Muscle layer of duodenum (tissue), 2 donors: ENCODE measurements at regions not wholly inside any gene's neighbourhood (a gene's known extent, or its start where the extent isn't known, plus 50 kb on each side); places are given as distances from the start of the nearest gene placed in this dataset.

Experiments
- H3K27ac ChIP-seq: one replicate; pipeline ENCODE4 v1.7.0; 2013; ENCODE audit warnings: mild to moderate bottlenecking, low read length
- H3K27me3 ChIP-seq: one replicate; pipeline ENCODE4 v1.7.0; 2013; ENCODE audit warnings: low read depth, mild to moderate bottlenecking, control low read depth, low read length
- H3K36me3 ChIP-seq, 2 donors: one replicate each; pipeline ENCODE4 v1.7.0; 2013; ENCODE audit warnings: low read length in 2 of 2, control low read depth in 1 of 2, mild to moderate bottlenecking in 1 of 2; ENCODE audit not compliant: insufficient read depth in 2 of 2, control insufficient read depth in 1 of 2
- H3K4me1 ChIP-seq, 2 donors: one replicate each; pipeline ENCODE4 v1.7.0; 2013; ENCODE audit warnings: low read length in 2 of 2, mild to moderate bottlenecking in 2 of 2, control low read depth in 1 of 2, moderate library complexity in 1 of 2; ENCODE audit not compliant: insufficient read depth in 2 of 2, control insufficient read depth in 1 of 2
- H3K4me3 ChIP-seq, 2 donors: one replicate each; pipeline ENCODE4 v1.7.0; 2013; ENCODE audit warnings: low read length in 2 of 2, low read depth in 1 of 2, mild to moderate bottlenecking in 1 of 2
- H3K9me3 ChIP-seq, 2 donors: one replicate each; pipeline ENCODE4 v1.7.0; 2013; ENCODE audit warnings: low read length in 2 of 2, control low read depth in 1 of 2, mild to moderate bottlenecking in 1 of 2; ENCODE audit not compliant: control insufficient read depth in 1 of 2
- donor health status: healthy.

DNA sequence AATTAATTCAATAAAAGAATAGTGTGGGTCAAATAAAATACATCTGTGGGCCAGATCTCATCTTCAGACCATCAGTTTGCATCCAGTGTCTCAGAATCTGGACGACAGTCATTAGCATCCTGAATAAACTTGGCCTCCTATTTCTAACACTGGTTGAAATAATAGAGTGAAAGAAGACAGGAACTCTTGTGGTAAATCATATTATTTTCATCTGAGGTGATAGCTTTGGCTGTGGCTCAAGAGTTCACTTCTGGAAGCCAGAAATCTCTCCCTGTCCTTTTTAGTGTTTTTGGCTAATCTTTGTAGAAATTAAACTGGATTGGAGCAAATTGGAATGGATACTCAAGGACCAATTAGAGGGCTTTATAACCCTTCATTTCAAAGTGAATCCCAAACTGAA, 63.4 kb upstream of the HMHB1 start:
- H3K4me3 ChIP-seq: no peak overlapping the region
- no peaks in the 10 kb centered on the region for H3K4me1 ChIP-seq
- no peaks in the 10 kb centered on the region for H3K27me3 ChIP-seq
- no peaks in the 10 kb centered on the region for H3K36me3 ChIP-seq
- H3K9me3 ChIP-seq: no peaks in the 10 kb centered on the region
- H3K27ac ChIP-seq: no peak overlapping the region

DNA sequence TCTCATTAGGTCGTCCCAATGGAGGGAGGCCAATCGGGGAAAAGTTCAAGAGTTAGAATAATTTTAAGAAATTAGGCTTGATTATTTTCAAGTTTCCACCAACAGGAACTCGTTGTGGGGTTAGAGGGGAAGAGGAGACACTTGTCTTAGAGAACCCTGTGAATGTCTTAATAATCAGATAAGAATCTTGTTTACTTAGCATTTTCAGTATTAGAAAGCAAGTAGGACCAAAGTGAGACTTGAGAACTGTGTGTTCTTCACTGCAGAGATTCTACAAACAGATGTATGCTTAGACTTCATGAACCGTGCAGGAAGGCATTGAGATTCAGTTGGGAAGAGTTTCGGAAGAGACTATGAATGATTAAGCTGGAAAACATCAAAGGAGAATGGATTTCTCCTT, 69.0 kb upstream of the HMHB1 start:
- H3K9me3 ChIP-seq: no peaks in the 10 kb centered on the region
- no peaks in the 10 kb centered on the region for H3K27me3 ChIP-seq
- H3K4me3 ChIP-seq: no peak overlapping the region
- H3K27ac ChIP-seq: no peak overlapping the region
- no peaks in the 10 kb centered on the region for H3K36me3 ChIP-seq
- no peaks in the 10 kb centered on the region for H3K4me1 ChIP-seq

DNA sequence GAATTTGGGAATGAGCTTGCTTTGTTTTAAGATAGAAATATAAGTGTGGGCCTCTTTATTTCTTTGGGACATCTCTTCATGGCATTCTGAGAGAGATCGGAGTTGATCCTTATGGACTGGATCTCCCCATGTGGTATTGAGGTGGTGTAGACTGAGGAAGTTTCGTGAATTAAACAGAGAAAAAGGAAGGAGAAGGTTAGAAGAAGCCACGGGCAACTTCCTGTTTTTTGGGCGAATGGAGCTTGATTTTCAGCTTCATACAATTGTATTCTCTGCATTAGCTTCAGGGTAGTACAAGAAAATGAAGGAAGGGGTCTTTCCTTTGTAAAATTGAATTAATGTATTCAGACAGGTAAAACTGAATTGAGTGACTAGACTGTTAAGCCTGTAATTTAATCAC, 70.5 kb upstream of the HMHB1 start:
- H3K4me3 ChIP-seq: no peak overlapping the region
- H3K9me3 ChIP-seq: no peaks in the 10 kb centered on the region
- no peaks in the 10 kb centered on the region for H3K4me1 ChIP-seq
- H3K27me3 ChIP-seq: no peaks in the 10 kb centered on the region
- no peak overlapping the region for H3K27ac ChIP-seq
- no peaks in the 10 kb centered on the region for H3K36me3 ChIP-seq

DNA sequence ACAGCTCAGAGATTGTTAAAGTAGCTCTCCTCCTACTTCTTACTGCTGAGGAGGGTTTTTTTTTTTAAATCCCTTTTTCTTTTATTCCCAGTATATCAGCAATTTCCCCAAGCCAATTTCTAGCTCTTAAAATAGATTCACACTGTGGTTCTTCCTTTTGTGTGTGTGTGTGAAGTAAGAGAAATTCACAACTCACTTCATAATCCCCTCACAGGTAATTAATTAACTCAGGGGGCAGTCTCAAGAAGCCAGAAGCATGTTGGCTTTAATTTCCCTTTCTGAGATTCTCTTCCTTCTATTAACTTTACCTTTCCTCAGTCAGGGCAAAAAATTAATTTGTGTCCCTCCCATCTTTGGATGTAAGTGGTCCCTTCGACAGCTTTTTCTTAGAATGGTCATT, 71.0 kb upstream of the HMHB1 start:
- Histone ChIP-seq H3K27ac (no peak overlapping the region), H3K36me3 (no peaks in the 10 kb centered on the region), H3K4me3 (no peak overlapping the region), H3K4me1 (no peaks in the 10 kb centered on the region), H3K9me3 (no peaks in the 10 kb centered on the region), H3K27me3 (no peaks in the 10 kb centered on the region)

DNA sequence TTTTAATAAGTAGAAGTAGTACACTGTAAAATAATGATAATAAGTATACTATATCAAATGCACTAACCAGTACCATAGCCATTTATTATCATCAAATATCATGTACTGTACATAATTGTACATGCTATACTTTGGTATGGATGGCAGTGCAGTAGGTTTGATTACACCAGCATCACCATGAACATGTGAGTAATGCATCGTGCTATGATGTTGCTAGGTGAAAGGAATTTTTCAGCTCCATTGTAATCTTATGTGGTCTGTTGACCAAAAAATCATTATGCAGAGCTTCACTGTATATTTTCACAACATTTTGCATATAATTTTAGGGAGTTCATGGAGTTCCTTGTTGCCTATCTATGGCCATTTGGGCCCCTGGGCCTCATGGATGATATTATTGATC, 72.2 kb upstream of the HMHB1 start:
- Histone ChIP-seq H3K4me3 (no peak overlapping the region), H3K27ac (no peak overlapping the region), H3K9me3 (no peaks in the 10 kb centered on the region), H3K27me3 (no peaks in the 10 kb centered on the region), H3K4me1 (no peaks in the 10 kb centered on the region), H3K36me3 (no peaks in the 10 kb centered on the region)

DNA sequence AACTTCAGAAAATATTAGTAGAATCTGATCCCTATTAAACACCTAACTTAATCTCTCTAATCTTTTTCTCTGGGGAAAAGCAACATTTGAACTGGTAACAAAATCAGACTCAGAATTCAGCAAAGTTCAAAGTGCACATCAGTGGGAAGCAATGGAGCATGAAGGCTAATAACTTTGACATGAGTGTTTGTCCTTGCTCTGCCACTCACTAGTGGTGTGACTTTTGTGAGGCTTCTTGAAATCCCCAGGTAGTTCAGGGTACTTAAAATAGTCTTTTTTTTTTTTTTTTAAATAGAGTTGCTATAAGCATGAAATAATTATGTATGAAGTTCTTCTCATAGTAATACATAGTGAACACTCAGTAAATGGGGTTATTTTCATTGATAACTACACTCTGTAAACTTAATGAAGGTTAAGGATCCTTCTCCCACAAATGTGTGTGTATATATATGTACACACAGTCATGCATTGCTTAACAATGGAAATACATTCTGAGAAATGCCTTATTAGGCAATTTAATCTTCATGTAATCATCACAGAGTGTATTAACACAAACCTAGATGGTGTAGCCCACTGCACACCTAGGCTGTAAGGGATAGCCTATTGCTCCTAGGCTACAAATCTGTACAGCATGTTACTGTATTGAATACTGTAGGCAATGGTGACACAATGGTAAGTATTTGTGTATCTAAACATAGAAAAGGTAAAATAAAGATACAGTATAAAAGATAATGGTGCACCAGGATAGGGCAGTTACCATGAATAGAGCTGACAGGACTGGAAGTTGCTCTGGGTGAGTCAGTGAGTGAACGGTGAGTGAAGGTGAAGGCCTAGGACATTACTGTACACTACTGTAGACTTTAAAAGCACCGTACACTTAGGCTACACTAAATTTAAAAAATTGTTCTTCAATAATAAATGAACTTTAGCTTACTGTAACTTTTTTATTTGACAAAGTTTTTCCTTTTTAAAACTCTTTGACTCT, 73.3 kb upstream of the HMHB1 start:
- no peak overlapping the region for H3K27ac ChIP-seq
- H3K4me3 ChIP-seq: no peak overlapping the region
- no peaks in the 10 kb centered on the region for H3K36me3 ChIP-seq
- H3K27me3 ChIP-seq: no peaks in the 10 kb centered on the region
- no peaks in the 10 kb centered on the region for H3K4me1 ChIP-seq
- no peaks in the 10 kb centered on the region for H3K9me3 ChIP-seq

DNA sequence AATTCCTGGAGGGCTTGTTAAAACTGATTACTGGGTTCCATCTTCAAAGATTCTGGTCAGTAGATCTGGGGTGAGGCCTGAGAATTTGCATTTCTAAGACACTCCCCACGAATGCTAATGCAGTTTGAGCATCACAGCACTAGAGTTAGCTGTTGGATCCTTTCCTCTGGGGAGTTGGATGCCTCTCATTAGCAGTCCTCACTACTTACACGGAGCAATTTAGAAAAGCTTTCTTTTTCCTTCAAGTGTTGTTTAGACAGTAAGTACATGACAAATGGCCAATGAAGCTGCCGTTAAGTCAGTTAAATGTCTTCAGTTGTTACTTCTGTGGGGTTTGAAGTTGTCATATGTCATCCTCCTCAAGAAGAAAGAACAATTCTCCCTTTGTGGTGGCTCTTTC, 74.9 kb upstream of the HMHB1 start:
- Histone ChIP-seq H3K4me3 (no peak overlapping the region), H3K36me3 (no peaks in the 10 kb centered on the region), H3K27ac (no peak overlapping the region), H3K27me3 (no peaks in the 10 kb centered on the region), H3K9me3 (no peaks in the 10 kb centered on the region), H3K4me1 (no peaks in the 10 kb centered on the region)

DNA sequence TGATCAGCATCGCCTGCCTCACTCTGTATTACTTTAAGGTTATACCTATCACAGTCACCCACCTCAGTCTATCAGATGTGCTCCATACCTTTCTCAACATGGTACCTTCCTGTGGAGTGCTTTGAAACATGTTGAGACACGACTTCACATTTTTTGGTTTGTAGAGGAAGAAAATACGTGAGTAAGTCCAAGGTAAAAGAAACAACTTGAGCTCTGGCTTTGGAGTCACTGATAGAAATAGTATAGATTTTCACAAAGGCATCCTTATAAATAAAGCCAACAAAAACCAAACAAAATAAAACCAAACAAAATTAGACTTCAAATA, 77.5 kb upstream of the HMHB1 start:
- no peaks in the 10 kb centered on the region for H3K36me3 ChIP-seq
- no peak overlapping the region for H3K27ac ChIP-seq
- no peak overlapping the region for H3K4me3 ChIP-seq
- H3K9me3 ChIP-seq: no peaks in the 10 kb centered on the region
- no peaks in the 10 kb centered on the region for H3K27me3 ChIP-seq
- no peaks in the 10 kb centered on the region for H3K4me1 ChIP-seq

DNA sequence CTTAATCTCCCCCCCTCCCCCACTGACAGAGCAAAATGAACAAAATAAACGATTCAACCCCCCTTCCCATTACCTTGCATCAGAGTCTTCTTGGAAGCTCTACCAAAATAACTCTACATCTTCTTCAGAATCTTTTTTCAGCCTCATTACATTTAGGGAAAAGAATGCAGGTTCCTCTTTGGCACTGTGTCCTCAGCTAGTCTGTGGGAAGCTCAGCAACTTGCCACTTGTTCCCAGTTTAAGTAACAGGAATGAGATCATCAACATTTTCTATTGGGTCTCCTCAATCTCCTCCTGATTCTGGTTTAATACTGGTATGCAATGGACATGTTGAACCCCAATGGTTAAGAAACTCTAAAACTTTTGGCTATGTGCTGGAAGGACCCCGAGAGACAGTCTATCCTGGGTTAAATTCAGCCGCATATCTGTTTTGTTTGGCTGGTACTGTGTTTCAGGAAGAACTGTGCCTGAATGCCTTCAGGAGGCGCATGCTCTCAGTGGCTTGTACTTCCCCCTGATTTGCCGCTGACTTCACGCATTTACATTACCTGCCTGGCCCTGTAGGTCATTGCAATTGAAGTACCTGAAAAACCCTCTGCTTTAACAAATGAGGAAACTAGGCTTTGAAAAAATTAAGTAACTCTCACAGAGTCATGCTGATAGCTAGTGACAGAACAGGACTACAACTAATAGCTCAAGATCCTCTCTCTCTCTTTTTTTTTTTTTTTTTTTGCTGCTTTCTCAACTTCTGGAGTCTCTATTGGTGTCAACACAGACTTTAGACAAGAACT, 78.1 kb upstream of the HMHB1 start:
- no peak overlapping the region for H3K4me3 ChIP-seq
- no peak overlapping the region for H3K27ac ChIP-seq
- H3K9me3 ChIP-seq: no peaks in the 10 kb centered on the region
- no peaks in the 10 kb centered on the region for H3K36me3 ChIP-seq
- no peaks in the 10 kb centered on the region for H3K4me1 ChIP-seq
- no peaks in the 10 kb centered on the region for H3K27me3 ChIP-seq

DNA sequence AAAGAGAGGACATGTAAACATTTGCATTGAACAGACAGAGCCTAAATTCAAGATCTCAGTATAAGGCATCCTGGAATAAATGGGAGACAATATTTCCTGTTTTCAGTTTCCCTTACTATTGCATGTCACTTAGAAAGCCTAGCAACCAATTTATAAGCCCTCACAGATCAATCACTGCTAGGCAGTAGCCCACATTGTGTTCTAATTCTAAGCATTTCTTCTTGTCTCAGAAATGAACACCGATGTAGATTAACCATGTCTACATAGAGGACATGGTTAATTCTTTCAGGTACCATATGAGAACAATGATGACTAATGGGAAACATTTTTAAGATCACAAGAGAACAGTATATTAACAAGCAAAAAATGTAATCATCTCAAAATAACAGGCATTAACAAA, 79.6 kb upstream of the HMHB1 start:
- H3K4me1 ChIP-seq: no peaks in the 10 kb centered on the region
- no peaks in the 10 kb centered on the region for H3K36me3 ChIP-seq
- no peak overlapping the region for H3K27ac ChIP-seq
- no peaks in the 10 kb centered on the region for H3K9me3 ChIP-seq
- H3K4me3 ChIP-seq: no peak overlapping the region
- no peaks in the 10 kb centered on the region for H3K27me3 ChIP-seq

DNA sequence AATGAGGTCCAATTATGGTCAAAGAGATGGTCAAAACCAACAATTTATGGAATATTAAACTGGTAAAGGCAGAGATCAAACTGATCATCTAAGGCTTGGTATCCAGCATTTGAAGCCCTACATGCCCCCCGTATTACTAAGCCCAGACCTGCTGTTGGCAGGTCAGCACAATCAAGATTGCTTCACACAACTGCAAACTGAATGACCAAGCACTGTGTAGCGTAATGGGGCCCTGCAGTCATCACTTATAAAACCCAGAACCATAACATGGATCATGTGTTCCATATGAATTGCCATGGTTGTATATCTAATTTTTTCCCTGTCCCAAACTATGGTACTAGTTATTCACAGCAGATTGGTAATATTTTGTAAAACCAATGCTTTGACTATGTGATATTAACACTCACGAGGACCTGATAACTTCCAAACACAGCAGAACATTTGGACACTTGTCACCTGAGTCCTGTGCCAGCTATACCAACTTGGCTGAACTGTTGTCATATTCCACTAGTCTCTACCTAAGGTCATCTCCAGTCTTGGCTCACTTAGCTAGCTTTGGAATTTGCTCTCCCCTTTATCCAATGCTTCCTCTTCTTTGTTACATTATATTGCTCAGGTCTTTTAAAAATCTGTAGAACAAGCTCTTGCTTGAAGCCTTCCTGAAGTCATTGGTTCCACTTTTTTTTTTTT, 81.7 kb upstream of the HMHB1 start:
- no peaks in the 10 kb centered on the region for H3K36me3 ChIP-seq
- no peak overlapping the region for H3K4me3 ChIP-seq
- H3K27ac ChIP-seq: no peak overlapping the region
- no peaks in the 10 kb centered on the region for H3K4me1 ChIP-seq
- H3K9me3 ChIP-seq: no peaks in the 10 kb centered on the region
- no peaks in the 10 kb centered on the region for H3K27me3 ChIP-seq
